ENCODE measurements at regions not wholly inside any gene's neighbourhood (a gene's known extent, or its start where the extent isn't known, plus 50 kb on each side); places are given as distances from the start of the nearest gene placed in this dataset.

DNA sequence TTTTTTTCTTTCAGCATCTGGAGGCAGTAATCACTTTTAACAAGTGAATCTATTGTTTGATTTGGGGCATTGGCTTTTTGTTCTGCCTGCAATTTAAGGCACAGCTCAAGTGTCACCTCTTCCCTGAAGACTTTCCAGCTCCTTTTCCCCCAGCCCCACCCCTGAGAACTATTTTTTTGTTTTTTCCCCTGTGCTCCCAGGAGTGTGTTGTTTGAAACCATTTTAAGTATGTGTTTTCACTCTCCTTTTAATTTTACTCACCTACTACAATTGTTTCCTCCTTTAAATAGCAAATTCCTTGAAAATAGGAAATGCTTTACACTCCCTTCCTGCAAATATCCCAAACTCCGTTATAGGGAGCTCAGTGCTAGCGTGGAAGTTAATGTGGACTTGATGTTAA, 286.7 kb upstream of the PROK2 start:
- H3K4me3 ChIP-seq (ENCODE audit: low read length) = no peak overlapping the region
- H3K27me3 ChIP-seq (ENCODE audit: control insufficient read depth, insufficient read depth, low read length, poor library complexity, severe bottlenecking) = no peaks in the 10 kb centered on the region
- H3K4me3 Mint-ChIP-seq = no peak overlapping the region
- no peaks in the 10 kb centered on the region for H3K36me3 ChIP-seq (ENCODE audit: control insufficient read depth, insufficient read depth, low read length)
- DNase-seq = no peak
- WGBS, 2 experiments (ENCODE audit: insufficient coverage in 1 of 2, insufficient read length in 1 of 2) = 97% methylated on average over 2 of the region's 2 CpGs; no CpG with 5 or more reads in 1 of the 2 experiments
- H3K27ac ChIP-seq (ENCODE audit: low read depth, low read length) = no peak overlapping the region
- H3K9me3 ChIP-seq (ENCODE audit: control insufficient read depth, low read length) = peaks cover 45% of the 10 kb centered on the region
- TF ChIP-seq, protein P1, sequence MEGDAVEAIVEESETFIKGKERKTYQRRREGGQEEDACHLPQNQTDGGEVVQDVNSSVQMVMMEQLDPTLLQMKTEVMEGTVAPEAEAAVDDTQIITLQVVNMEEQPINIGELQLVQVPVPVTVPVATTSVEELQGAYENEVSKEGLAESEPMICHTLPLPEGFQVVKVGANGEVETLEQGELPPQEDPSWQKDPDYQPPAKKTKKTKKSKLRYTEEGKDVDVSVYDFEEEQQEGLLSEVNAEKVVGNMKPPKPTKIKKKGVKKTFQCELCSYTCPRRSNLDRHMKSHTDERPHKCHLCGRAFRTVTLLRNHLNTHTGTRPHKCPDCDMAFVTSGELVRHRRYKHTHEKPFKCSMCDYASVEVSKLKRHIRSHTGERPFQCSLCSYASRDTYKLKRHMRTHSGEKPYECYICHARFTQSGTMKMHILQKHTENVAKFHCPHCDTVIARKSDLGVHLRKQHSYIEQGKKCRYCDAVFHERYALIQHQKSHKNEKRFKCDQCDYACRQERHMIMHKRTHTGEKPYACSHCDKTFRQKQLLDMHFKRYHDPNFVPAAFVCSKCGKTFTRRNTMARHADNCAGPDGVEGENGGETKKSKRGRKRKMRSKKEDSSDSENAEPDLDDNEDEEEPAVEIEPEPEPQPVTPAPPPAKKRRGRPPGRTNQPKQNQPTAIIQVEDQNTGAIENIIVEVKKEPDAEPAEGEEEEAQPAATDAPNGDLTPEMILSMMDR (conservative IDR thresholded peaks at IDR 0.05) = no peak
- H3K9ac ChIP-seq (ENCODE audit: extremely low read depth, low read length, poor library complexity, severe bottlenecking) = no peak overlapping the region
- peaks cover 2% of the 10 kb centered on the region for H3K4me1 ChIP-seq (ENCODE audit: control insufficient read depth, insufficient read depth, low read length)
- no peaks in the 10 kb centered on the region for H3K4me1 Mint-ChIP-seq
- H3K36me3 Mint-ChIP-seq (ENCODE audit: low read depth) = peaks cover 1% of the 10 kb centered on the region
- no peaks in the 10 kb centered on the region for H3K27me3 Mint-ChIP-seq (ENCODE audit: insufficient read depth)
- no peak overlapping the region for H3K27ac Mint-ChIP-seq
- peaks cover 27% of the 10 kb centered on the region for H3K9me3 Mint-ChIP-seq

DNA sequence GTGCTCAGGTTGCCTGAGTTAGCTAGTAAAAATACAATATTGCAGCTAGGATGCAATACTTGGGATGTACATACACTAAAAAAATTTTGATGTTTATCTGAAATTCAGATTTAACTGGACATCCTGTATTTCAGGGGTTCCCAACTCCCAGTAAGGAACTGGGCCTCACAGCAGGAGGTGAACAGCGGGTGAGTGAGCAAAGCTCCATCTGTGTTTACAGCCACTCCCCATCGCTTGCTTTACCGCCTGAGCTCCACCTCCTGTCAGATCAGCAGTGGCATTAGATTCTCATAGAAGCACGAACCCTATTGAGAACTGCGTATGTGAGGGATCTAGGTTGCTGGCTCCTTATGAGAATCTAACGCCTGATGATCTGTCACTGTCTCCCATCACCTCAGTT, 285.1 kb upstream of the PROK2 start:
- 92 to 93% methylated on average over 6 of the region's 6 CpGs for WGBS, 2 experiments (ENCODE audit: insufficient coverage in 1 of 2, insufficient read length in 1 of 2)
- no peaks in the 10 kb centered on the region for H3K27me3 ChIP-seq (ENCODE audit: control insufficient read depth, insufficient read depth, low read length, poor library complexity, severe bottlenecking)
- Mint-ChIP-seq H3K4me3 (no peak overlapping the region), H3K27ac (no peak overlapping the region), H3K4me1 (no peaks in the 10 kb centered on the region), H3K27me3 (ENCODE audit: insufficient read depth) (no peaks in the 10 kb centered on the region), H3K9me3 (peaks cover 11% of the 10 kb centered on the region), H3K36me3 (ENCODE audit: low read depth) (no peaks in the 10 kb centered on the region)
- H3K4me1 ChIP-seq (ENCODE audit: control insufficient read depth, insufficient read depth, low read length) = peaks cover 2% of the 10 kb centered on the region
- DNase-seq = no peak
- H3K9ac ChIP-seq (ENCODE audit: extremely low read depth, low read length, poor library complexity, severe bottlenecking) = no peak overlapping the region
- no peak overlapping the region for H3K27ac ChIP-seq (ENCODE audit: low read depth, low read length)
- H3K9me3 ChIP-seq (ENCODE audit: control insufficient read depth, low read length) = peaks cover 28% of the 10 kb centered on the region
- TF ChIP-seq, protein P1 (conservative IDR thresholded peaks at IDR 0.05) = no peak
- no peaks in the 10 kb centered on the region for H3K36me3 ChIP-seq (ENCODE audit: control insufficient read depth, insufficient read depth, low read length)
- no peak overlapping the region for H3K4me3 ChIP-seq (ENCODE audit: low read length)

DNA sequence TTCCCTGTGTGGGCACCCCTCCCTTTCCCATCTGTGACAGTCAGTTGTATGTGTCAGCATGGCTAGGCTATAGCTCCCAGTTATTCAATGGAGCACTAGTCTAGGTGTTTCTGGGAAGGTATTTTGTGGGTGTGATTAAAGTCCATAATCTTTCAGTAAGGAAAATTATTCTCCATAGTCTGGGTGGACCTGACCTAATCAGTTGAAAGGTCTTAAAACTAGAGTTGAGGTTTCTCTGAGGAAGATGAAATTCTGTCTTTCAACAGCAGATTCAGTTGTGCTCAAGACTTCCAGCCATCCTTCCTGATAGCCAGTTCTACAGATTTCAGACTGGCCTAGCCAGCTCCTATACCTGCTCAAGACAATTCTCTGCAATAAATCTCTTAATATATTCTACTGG, 284.6 kb upstream of the PROK2 start:
- Histone ChIP-seq H3K9ac (ENCODE audit: extremely low read depth, low read length, poor library complexity, severe bottlenecking) (no peak overlapping the region), H3K36me3 (ENCODE audit: control insufficient read depth, insufficient read depth, low read length) (no peaks in the 10 kb centered on the region), H3K4me1 (ENCODE audit: control insufficient read depth, insufficient read depth, low read length) (peaks cover 2% of the 10 kb centered on the region), H3K27me3 (ENCODE audit: control insufficient read depth, insufficient read depth, low read length, poor library complexity, severe bottlenecking) (no peaks in the 10 kb centered on the region), H3K27ac (ENCODE audit: low read depth, low read length) (no peak overlapping the region), H3K9me3 (ENCODE audit: control insufficient read depth, low read length) (peaks cover 25% of the 10 kb centered on the region), H3K4me3 (ENCODE audit: low read length) (no peak overlapping the region)
- no peaks in the 10 kb centered on the region for H3K27me3 Mint-ChIP-seq (ENCODE audit: insufficient read depth)
- no peaks in the 10 kb centered on the region for H3K36me3 Mint-ChIP-seq (ENCODE audit: low read depth)
- H3K9me3 Mint-ChIP-seq = peaks cover 8% of the 10 kb centered on the region
- H3K27ac Mint-ChIP-seq = no peak overlapping the region
- H3K4me1 Mint-ChIP-seq = no peaks in the 10 kb centered on the region
- TF ChIP-seq, protein P1 (conservative IDR thresholded peaks at IDR 0.05) = no peak
- no peak overlapping the region for H3K4me3 Mint-ChIP-seq
- DNase-seq = no peak
